GM18870 (cell line): ENCODE measurements at regions not wholly inside any gene's neighbourhood (a gene's known extent, or its start where the extent isn't known, plus 50 kb on each side); places are given as distances from the start of the nearest gene placed in this dataset.
A peak's percentile ranks its signal among the peaks of the same experiment; 100 is the strongest.

Experiments used
- ATAC-seq: cut with Tn5 transposase; IDR thresholded peaks from one replicate; pipeline ENCODE4 v1.9.1; 2021; ENCODE audit warnings: moderate library complexity; ENCODE audit not compliant: unreplicated experiment

DNA sequence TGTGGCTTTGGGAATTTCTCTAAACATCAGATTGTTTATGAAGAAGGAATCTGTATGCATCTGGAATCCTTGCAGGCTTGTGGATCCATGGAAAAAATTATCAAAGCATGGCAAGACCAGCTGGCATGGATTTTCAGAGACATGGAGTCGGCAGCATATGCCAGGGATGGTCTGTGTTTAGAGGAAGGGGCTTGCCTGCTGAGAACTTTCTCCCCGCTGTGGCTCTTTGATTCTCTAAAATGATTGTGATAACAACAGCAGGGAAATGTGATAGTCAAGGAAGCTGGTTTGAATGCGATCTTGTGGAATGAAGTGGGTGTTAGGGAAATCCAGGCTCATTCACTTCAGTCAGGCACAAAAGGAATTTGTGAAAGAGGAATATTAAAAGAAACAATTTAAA lies 245.7 kb upstream of the THRB start:
- no peak for ATAC-seq

DNA sequence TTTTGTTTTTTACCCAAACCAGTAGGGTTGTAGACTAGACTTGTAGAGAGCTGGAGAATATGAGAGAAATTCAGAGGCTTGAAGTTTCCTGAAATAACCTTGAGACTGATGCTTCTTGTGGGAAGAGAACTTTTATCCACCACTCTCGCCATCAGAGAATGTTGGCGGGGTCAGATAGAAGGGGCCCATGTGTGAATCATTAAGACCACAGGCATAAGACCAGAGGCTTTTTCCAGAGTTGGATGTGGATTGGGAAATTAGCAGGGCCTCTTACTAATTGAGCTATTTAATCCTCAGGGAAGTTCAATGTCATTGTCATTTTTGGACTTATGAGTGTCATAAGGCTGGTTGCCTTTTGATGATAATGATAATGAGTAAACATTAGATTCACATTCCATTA lies 246.9 kb upstream of the THRB start:
- ATAC-seq = no peak

DNA sequence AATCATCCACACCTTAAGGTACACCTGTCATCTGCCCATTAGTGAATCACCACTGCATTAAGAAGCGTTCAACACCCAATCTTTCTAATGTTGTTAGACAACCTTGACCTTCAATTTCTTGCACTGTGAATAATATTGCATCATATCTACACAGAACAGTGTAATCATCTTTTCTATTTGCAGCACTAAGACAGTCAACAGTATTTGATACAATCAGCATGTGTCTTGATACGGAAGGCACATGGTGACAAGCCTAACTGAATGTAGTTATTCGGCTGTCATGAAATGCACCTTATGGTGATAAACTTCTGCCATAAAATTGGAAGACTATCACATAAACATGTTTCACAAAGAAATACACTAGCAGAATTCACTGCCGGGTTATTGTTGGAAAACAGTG lies 253.9 kb upstream of the THRB start:
- no peak for ATAC-seq

DNA sequence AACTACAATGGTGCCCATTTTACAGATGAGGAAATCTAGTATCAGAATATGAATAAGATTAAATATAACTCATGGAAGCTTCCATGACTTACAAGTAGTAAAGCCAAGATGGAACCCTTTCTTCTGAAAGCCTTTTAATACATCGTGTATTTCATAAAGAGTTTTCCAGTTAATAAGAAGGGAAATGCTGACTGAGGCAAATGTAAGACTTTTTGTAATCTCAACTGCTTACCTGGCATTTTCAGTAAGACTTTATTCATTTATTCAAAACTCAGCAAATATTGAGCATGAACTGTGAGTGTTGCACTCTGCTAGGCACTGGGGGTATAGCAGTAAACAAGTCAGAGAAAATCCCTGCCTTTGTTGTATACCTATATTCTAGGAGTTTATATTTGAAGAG lies 256.4 kb upstream of the THRB start:
- no peak for ATAC-seq

DNA sequence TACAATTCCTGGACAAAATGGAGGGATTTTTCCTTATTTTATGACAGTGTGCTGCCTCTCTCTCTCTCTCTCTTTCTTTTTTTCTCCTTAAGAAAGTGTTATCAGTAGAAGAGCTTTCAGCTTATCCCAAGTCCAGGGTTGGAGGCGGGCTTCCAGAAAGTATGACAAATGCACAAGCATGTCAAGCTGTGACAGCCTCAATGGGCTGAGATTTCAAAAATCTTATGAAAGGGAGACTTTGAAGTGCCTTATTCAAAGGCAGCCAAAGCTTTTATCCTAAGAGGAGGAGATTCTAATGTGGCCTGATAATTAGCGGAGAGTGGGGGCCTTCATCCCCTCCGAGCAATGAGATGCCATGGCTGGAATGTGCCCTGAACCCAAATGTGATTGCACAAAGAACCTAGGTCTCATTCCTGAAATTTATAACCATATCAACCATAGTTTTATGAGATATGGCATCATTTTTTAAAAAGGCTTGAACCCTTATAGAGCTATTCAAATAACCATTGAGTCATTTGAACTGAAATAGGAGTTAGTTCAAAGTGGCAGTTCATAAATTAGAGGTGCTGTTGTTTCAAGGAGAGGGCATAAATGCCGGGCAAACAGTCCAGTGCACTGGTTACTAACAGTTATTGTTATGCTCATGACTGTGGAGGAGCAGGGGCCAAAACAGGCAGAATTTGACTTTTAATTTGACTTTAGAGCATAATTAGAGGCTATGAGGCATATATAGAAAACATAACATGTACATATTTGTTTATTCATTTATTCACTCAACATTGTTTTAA lies 261.6 kb upstream of the THRB start:
- no peak for ATAC-seq

DNA sequence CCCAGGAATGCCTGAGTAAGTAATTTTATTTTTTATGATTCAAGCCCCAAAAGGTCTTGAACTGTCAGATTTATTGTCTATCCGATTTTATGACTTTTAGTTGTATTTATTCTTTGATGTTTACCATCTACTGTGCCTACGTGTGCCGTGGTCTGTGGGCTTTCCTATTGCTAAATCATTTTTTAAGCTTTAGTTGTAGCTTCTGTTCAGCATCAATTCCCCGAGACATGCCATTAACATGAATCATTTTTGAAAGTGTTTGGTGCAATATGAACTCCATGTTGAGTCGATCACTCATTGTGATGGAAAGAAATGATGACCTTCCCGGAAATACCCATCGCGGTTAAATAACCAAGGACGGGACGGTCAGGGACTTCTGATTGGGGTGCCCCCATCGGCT lies 268.7 kb upstream of the THRB start:
- ATAC-seq = no peak

DNA sequence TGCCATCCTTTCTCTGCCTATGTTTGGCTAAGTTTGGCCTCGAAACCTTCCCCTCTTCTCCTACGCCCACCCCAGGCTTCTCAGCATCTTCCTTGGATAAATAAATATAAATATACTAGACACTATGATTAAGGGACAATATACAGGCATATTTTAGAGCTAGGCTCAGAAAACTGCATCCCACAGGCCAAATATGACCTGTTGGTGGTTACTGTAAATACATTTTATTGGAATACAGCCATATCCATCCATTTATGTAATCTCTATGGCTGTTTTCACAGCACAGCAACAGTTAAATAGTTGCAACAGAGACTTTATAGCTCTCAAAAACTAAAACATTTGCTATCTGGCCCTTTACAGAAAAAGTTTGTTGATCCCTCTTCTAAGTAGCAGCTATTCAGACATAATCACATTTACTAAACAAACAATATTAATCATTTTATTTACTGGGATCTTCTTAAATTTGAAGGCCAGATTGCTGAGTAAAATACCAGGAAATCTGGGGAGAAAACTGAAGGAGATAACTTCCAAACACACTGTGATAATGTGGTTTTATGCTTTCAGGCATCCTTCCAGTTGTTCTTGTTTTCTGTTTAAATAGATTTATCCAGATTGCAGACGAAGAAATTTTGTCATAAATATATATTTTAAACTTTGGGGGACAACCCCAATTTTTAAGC lies 269.7 kb upstream of the THRB start:
- no peak for ATAC-seq

DNA sequence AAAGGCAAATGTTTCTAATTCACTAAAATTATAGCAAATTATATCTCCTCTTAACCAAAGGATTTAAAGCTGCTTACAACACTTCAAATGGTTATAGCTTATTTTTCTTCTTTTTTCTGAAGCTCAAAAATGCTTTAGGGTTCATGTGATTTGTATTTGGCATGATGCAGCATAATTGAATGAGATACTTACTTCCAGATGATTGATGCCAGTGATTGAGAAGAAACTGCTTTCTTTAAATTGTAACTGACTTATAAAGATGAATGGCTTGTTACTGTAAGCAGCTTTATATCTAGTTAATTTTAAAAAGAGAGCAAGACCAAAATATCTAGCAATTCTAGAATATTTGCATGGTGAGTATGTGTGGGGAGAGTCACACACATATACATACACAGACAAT lies 270.7 kb upstream of the THRB start:
- no peak for ATAC-seq

DNA sequence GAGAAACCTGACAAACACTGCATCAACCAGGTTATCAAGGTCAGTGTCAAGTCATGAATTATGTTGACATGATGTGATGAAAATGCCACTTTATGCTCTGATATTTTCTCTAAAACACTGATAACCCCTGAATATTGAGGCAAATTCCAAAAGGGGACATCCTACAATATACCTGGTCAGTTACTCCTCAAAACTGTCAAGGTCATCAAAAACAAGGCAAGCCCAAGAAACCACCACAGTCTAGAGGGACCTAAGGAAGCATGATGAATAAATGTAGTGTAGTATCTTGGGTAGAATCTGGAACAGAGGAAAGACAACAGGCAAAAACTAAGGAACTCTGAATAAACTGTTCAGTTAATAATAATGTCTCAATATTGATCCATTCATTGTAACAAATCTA lies 275.3 kb upstream of the THRB start:
- ATAC-seq = no peak

DNA sequence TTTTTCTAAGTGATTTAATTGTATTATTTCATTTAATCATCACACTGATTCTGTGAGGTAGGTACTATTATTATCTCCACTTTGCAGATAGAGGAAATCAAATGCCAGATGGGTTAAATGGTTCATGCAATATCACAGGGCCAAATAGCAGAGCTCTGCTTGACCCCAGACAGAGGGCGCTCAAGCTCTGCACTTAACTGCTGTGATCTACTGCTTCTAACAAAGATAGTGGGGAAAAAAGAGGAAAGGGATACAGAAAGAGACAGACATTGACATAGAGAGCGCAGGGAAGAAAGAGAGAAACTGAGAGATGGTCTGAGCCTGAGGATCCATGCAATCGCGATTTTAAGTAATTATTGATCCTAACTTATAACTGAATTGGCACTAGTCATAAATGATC lies 279.1 kb upstream of the THRB start:
- ATAC-seq = peak; percentile 61

DNA sequence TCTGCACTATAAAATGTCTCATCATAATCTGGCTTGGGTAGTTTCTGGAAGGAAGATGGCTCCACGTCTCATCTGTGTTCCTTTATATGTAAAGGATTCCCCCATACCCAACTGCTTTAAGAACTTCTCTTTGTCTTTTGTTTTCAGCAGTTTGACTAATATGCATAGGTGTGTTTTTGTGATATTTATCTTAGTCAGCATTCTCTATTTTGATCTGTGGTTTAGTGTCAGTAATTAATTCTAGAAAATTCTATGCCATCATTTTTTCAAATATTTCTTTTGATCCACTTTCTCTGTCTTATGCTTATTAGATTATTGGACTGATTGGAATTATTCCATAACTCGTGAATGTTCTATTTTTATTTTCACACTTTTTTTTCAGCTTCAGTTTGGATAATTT lies 286.3 kb upstream of the THRB start:
- ATAC-seq = no peak

DNA sequence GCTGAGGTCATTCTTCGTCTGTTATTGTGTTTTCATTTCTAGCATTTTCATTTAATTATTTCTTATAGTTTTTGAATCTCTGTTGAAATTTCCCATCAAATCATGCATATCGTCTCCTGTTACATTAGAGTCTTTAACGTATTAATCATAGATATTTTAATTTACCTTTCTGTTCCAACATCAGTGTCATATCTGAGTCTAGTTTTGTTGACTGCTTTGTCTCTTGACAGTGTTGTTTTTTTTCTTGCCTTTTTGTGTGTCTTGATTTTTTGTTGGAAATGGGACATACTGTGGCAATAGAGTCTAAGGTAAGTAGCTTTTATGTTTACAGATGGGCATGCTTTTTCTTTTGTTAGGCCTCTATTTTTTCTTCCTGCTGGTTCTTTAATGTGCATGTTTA lies 286.8 kb upstream of the THRB start:
- ATAC-seq = no peak

DNA sequence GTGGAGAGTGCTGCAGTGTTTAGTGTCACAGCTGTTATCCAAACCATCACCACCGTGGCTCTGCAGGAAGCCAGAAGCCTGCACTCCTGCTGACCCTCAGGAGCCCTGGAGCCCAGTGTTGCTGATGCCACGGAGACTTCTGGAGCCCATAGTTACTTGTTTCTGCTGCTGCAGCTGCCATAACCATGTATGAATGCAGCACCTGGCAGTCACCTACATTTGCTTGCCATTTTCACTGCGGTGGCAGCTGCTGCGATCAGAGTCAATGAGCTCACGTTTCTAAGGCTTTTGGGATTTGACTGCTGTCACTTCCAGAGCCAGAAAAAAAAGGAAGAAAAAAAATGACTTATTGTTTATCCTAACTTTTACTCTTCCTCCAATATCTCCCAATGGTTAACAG lies 299.2 kb upstream of the THRB start:
- no peak for ATAC-seq

DNA sequence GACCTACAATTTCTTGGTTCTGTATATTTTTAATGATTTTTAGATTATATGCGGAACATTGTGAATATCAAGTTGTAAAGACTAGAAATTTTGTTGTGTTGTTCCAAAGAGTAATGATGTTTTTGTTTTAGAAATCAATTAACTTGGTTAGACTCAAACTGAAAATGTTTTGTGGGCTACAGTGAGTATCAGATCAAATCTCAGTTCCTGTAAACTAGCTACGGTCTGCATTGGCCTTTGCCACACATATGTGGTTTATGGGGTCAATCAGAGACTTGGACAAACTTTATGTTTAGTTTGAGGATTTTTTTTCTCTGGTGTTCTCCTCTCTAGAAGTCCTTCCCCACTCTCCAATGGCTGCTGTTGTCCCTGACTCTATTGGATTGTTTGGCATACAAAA lies 308.0 kb upstream of the THRB start:
- ATAC-seq = peak; percentile 99

DNA sequence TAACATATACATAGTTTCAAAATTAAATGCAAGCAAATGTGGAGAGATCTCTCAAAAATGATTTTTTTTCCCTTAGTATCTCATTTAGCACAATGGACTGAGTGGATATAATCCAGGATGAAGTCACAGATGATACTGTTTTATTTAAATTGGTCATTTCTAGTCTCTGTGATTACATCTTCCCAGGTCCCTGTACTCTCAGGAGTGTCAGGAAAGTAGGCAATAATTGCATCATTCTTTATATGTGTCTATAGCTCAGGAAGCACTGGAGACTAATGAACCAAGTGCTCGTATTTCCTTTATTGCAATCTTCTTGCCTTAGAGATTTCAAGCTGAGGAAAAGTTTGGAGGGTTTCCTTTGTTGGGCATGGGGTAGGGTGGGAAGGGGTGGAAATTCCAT lies 309.4 kb upstream of the THRB start:
- no peak for ATAC-seq

DNA sequence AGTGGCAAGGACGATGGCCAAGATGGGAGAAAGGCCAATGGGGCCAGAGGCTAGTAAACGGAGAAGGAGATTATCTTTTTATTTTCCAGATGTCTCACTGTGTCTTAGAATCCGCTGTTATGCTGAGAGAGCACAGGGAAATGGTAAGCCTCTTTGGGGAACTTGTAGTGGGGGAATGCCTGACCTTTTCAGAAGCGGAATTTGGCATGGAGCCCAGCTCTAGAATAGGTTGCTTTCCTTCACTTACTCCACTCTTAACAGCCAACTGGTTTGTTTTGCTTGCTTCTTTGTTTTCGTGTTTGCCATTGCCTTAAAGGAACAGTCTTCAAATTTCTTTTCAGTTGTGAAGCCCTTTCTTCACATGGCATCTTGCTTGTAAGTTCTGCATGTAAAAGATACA lies 316.2 kb upstream of the THRB start:
- no peak for ATAC-seq

DNA sequence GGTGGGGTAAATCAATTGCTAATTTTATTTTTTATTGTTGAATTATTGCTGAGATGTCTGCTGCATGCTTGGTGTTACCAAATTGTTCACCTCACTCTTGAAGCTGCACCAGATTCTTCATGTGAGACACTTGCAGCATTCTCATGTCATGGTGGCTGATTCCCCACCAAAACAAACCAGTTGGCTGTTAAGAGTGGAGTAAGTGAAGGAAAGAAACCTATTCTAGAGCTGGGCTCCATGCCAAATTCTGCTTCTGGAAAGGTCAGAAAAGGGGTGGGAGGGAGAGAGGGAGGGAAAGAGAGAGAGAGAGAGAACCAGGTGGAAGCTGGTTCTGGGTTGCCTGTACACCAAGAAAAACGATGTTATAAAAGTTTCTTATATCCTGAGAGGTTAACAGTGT lies 317.5 kb upstream of the THRB start:
- ATAC-seq = no peak

DNA sequence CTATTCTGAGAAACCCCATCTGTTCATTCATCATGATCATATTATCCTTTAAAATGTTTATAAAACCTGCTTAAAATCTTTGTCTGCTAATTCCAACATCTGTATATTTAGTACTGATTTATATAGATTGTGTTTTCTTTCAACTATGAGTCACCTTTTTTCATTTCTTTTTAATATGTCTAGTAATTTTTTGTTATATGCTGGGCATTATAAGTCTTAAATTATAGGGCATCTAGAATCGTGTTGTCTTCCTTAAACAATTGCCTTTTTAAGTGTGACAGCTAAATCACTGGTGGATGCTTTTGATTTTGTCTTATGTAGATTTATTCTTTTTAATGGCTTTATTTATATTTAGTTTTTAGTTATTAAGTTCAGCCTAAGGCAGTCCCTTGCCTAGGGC lies 323.4 kb upstream of the THRB start:
- ATAC-seq = no peak

DNA sequence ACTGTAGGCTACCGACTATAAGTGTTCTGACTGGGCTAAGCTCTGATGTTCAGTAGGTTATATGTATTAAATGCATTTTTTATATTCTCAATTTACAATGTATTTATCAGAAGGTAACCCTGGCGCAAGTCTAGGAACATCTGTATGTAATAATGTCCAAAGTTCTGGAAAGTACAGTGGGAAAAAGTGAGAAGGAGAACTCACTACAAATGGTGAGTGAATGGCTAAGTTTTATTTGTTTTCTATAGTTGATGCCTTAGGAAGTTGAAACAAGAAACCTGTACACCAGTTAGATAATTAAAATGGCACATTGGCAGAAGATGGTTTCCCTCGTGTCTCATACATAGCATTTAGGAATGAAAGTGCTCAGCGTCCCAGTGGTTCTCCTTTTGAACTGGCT lies 333.4 kb upstream of the THRB start:
- no peak for ATAC-seq

DNA sequence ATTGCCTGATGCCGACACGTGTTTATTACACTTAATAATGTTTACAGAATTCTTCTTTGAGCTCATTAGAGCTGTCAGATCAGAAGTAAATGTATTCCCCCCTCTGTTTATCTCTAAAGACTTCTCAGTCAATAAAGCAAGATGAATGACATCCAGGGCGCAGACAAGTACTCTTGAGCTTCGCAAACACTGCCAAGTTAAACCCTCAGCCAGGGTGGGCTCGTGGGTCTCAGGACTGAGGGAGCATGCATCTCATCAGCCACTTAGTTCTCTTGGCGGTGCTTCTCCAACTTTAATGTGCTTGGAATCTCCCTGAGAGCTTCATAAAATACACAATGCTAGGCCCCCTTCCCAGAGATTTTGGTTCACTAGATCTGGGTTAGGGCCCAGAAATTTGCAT lies 333.9 kb upstream of the THRB start:
- no peak for ATAC-seq

DNA sequence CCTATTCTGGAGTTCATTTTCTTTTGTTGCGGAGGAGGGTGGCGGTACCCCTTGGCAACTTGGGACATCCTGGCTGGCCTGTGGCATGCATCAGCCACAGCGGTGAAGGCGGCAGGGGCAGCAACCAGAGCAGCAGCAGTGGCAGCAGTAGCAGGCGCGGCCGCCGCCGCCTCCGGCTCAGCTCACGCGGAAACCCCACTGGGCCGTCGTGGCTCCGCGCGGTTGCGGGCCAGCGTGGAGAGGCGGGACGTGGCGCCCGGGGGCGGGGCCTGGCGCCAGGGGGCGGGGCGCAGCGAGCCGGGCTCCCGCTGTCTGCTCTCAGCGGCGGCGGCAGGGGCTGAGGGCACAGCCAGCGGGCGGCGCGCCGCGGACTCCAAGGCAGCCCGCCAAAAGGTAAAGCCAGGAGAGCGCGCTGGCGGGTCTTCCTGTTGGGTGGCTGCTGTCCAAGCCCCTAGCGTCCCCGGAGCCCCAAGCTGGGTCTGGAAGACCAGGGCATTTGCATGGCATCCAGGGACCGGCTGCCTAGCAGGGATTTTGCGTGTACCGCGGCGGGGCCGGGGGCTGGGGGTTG lies 334.4 kb upstream of the THRB start:
- ATAC-seq = no peak

DNA sequence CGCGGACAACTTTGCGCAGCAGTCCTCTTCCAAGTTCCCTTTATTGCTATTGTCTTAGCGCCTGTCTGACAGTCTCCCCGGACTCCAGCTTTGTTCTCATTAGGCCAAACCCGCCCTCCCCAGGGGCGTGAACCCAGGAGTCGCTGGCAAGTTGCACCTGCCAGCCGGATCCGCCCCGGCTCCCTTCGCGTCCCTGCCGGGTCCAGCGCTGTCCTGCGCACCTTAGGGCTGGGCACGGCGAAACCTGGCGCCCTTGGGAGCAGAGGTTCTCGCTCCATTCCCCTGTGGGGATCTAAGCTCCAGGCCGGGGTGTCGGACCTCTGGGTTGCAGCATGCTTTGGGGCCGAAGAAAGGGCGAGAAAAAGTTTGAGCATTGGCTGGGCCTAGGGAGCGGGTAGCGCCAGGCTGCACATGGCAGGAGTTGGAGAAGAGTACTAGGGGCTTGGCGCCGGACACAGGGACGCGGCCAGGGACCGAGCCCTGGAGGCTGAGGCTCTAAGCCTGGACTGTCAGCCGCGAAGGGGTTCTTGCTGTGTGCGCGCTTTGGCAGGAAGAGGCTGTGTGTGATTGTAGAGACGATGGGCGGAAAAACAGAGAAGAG lies 335.1 kb upstream of the THRB start:
- ATAC-seq = no peak
